ENCODE measurements at regions not wholly inside any gene's neighbourhood (a gene's known extent, or its start where the extent isn't known, plus 50 kb on each side); places are given as distances from the start of the nearest gene placed in this dataset.

- no peak for TF ChIP-seq CTCF (IDR thresholded peaks at IDR 0.05; ENCODE audit: low read depth, low read length)
- TF ChIP-seq EZH2phosphoT487 (IDR thresholded peaks at IDR 0.05; ENCODE audit: low read depth): no peak
- H3K79me2 ChIP-seq (ENCODE audit: low read length): no peaks in the 10 kb centered on the region
- no peak overlapping the region for H3K4me2 ChIP-seq (ENCODE audit: low read length)
- H3K4me1 ChIP-seq (ENCODE audit: low read length): no peaks in the 10 kb centered on the region
- H3K9me3 ChIP-seq (ENCODE audit: insufficient read depth, low read length): no peaks in the 10 kb centered on the region
- H4K20me1 ChIP-seq (ENCODE audit: insufficient read depth, low read length): no peaks in the 10 kb centered on the region
- H3K36me3 ChIP-seq (replicated peaks; ENCODE audit: low read depth, low read length): no peaks in the 10 kb centered on the region
- no peak overlapping the region for H2AFZ ChIP-seq (ENCODE audit: low read depth, low read length)
- no peak overlapping the region for H3K4me3 ChIP-seq (ENCODE audit: low read length)
- no peak overlapping the region for H3K9ac ChIP-seq (ENCODE audit: low read length)
- no peaks in the 10 kb centered on the region for H3K27me3 ChIP-seq (ENCODE audit: low read depth, low read length)
- H3K27ac ChIP-seq (ENCODE audit: low read length): no peak overlapping the region
These were observed 2277.1 kb downstream of the TP53TG3F start for GRCh38 chr16:35736546-35736945.

GRCh38 chr16:35737076-35737475 lies 2277.7 kb downstream of the TP53TG3F start:
- Histone ChIP-seq H3K4me1 (ENCODE audit: low read length) (no peaks in the 10 kb centered on the region), H3K9me3 (ENCODE audit: insufficient read depth, low read length) (no peaks in the 10 kb centered on the region), H3K36me3 (replicated peaks; ENCODE audit: low read depth, low read length) (no peaks in the 10 kb centered on the region)

GRCh38 chr16:35741546-35741945 lies 2282.1 kb downstream of the TP53TG3F start:
- no peaks in the 10 kb centered on the region for H3K27me3 ChIP-seq (ENCODE audit: low read depth, low read length)
- no peak for TF ChIP-seq EZH2phosphoT487 (IDR thresholded peaks at IDR 0.05; ENCODE audit: low read depth)
- no peak for TF ChIP-seq CTCF (IDR thresholded peaks at IDR 0.05; ENCODE audit: low read depth, low read length)
- H3K9me3 ChIP-seq (ENCODE audit: insufficient read depth, low read length): no peaks in the 10 kb centered on the region
- no peaks in the 10 kb centered on the region for H4K20me1 ChIP-seq (ENCODE audit: insufficient read depth, low read length)
- no peaks in the 10 kb centered on the region for H3K4me1 ChIP-seq (ENCODE audit: low read length)
- no peaks in the 10 kb centered on the region for H3K79me2 ChIP-seq (ENCODE audit: low read length)
- no peaks in the 10 kb centered on the region for H3K36me3 ChIP-seq (replicated peaks; ENCODE audit: low read depth, low read length)
- no peak overlapping the region for H2AFZ ChIP-seq (ENCODE audit: low read depth, low read length)
- H3K4me3 ChIP-seq (ENCODE audit: low read length): no peak overlapping the region
- no peak overlapping the region for H3K27ac ChIP-seq (ENCODE audit: low read length)
- no peak overlapping the region for H3K9ac ChIP-seq (ENCODE audit: low read length)
- H3K4me2 ChIP-seq (ENCODE audit: low read length): no peak overlapping the region

More at GRCh38 chr16:35737076-35737475, 2277.7 kb downstream of the TP53TG3F start:
- no peaks in the 10 kb centered on the region for H3K27me3 ChIP-seq (ENCODE audit: low read depth, low read length)
- no peak overlapping the region for H3K9ac ChIP-seq (ENCODE audit: low read length)
- no peaks in the 10 kb centered on the region for H3K79me2 ChIP-seq (ENCODE audit: low read length)
- TF ChIP-seq CTCF (IDR thresholded peaks at IDR 0.05; ENCODE audit: low read depth, low read length) (no peak), EZH2phosphoT487 (IDR thresholded peaks at IDR 0.05; ENCODE audit: low read depth) (no peak)
- no peak overlapping the region for H2AFZ ChIP-seq (ENCODE audit: low read depth, low read length)
- H3K4me2 ChIP-seq (ENCODE audit: low read length): no peak overlapping the region
- H3K27ac ChIP-seq (ENCODE audit: low read length): no peak overlapping the region
- H4K20me1 ChIP-seq (ENCODE audit: insufficient read depth, low read length): no peaks in the 10 kb centered on the region
- no peak overlapping the region for H3K4me3 ChIP-seq (ENCODE audit: low read length)

- H2AFZ ChIP-seq (ENCODE audit: low read depth, low read length): no peak overlapping the region
- no peak overlapping the region for H3K4me2 ChIP-seq (ENCODE audit: low read length)
- H3K79me2 ChIP-seq (ENCODE audit: low read length): no peaks in the 10 kb centered on the region
- TF ChIP-seq CTCF (IDR thresholded peaks at IDR 0.05; ENCODE audit: low read depth, low read length): no peak
- TF ChIP-seq EZH2phosphoT487 (IDR thresholded peaks at IDR 0.05; ENCODE audit: low read depth): no peak
- H3K27ac ChIP-seq (ENCODE audit: low read length): no peak overlapping the region
- no peaks in the 10 kb centered on the region for H3K4me1 ChIP-seq (ENCODE audit: low read length)
- no peaks in the 10 kb centered on the region for H3K27me3 ChIP-seq (ENCODE audit: low read depth, low read length)
- H3K4me3 ChIP-seq (ENCODE audit: low read length): no peak overlapping the region
- H4K20me1 ChIP-seq (ENCODE audit: insufficient read depth, low read length): no peaks in the 10 kb centered on the region
- H3K9ac ChIP-seq (ENCODE audit: low read length): no peak overlapping the region
- H3K9me3 ChIP-seq (ENCODE audit: insufficient read depth, low read length): no peaks in the 10 kb centered on the region
- H3K36me3 ChIP-seq (replicated peaks; ENCODE audit: low read depth, low read length): no peaks in the 10 kb centered on the region
These were observed 2283.8 kb downstream of the TP53TG3F start for GRCh38 chr16:35743101-35743692.

All from OCI-LY3 (cell line).